A549 (cell line): ENCODE measurements at regions not wholly inside any gene's neighbourhood (a gene's known extent, or its start where the extent isn't known, plus 50 kb on each side); places are given as distances from the start of the nearest gene placed in this dataset.

Experiments used
- ATAC-seq, 2 experiments: fragments of 200-7000 bp in 1 of 2; fragments of >200 bp in 1 of 2; cut with Nextera tagmentation in 1 of 2; cut with Tn5 transposase in 1 of 2; 3 replicates each; pipeline versions ENCODE4 v1.8.0 to v1.9.1; 2018 to 2020; ENCODE audit warnings: mild to moderate bottlenecking in 1 of 2, moderate library complexity in 1 of 2
- CTCF ChIA-PET: fragments of 300-600 bp; sonication (Branson Sonifier 250); formaldehyde crosslinking; extraction: SDS; loops from one replicate; lab custom pipeline; 2021; ENCODE audit warnings: antibody characterized with exemption, inconsistent platforms; lab: Yijun Ruan, JAX
- POLR2A ChIA-PET: fragments of 350-600 bp; formaldehyde crosslinking; extraction: SDS; loops from one replicate; lab custom pipeline; 2021; ENCODE audit warnings: antibody characterized with exemption, inconsistent platforms; lab: Yijun Ruan, JAX
- DNase-seq, 2 experiments: peaks; one replicate each; pipeline versions ENCODE4 v3.0.0 to v3.0.0-alpha.2; 2011 to 2016; ENCODE audit warnings: low read depth in 1 of 2, low spot score in 1 of 2
- FAIRE-seq: peaks from 2 replicates; lab custom pipeline; 2011; peaks lifted over from hg19 to GRCh38; lab: Jason Lieb, UNC
- H3K27ac ChIP-seq, 2 experiments: fragments of >200 bp; sonication (Bioruptor Twin); formaldehyde crosslinking; 3 replicates each; pipeline ENCODE4 v1.5.1; 2016 to 2017
- H3K4me1 ChIP-seq: fragments of >200 bp; sonication (Bioruptor Twin); formaldehyde crosslinking; 3 replicates; pipeline ENCODE4 v1.6.1; 2016
- H3K4me2 ChIP-seq: fragments of >200 bp; sonication (Bioruptor Twin); formaldehyde crosslinking; 3 replicates; pipeline ENCODE4 v1.6.1; 2016
- H3K4me3 ChIP-seq: fragments of >200 bp; sonication (Bioruptor Twin); formaldehyde crosslinking; 3 replicates; pipeline ENCODE4 v1.5.1; 2016
- H3K9me3 ChIP-seq: fragments of >200 bp; sonication (Bioruptor Twin); formaldehyde crosslinking; 3 replicates; pipeline ENCODE4 v1.6.1; 2016
- BCL3 ChIP-seq: fragments of >200 bp; sonication (Bioruptor Twin); formaldehyde crosslinking; IDR thresholded peaks from 3 replicates; pipeline ENCODE4 v1.6.1; 2016
- CBX2 ChIP-seq: fragments of 200-600 bp; sonication (generic); IDR thresholded peaks from 2 replicates; pipeline ENCODE4 v1.6.1; 2016; ENCODE audit warnings: low read depth, mild to moderate bottlenecking, borderline replicate concordance
- CTCF ChIP-seq: fragments of >200 bp; sonication (Bioruptor Twin); formaldehyde crosslinking; IDR thresholded peaks from 3 replicates; pipeline ENCODE4 v1.5.1; 2016
- FOSL2 ChIP-seq, 2 experiments: fragments of 450-650 bp in 1 of 2; fragments of >200 bp in 1 of 2; sonication (Bioruptor Twin) in 1 of 2; formaldehyde crosslinking; IDR thresholded peaks; 2 replicates each; pipeline versions ENCODE4 v1.5.0 to v1.6.1; 2016 to 2020; ENCODE audit warnings: mild to moderate bottlenecking in 1 of 2, moderate library complexity in 1 of 2
- GATA3 ChIP-seq: IDR thresholded peaks from 2 replicates; pipeline ENCODE4 v1.6.1; 2012; ENCODE audit warnings: borderline replicate concordance
- HES2 ChIP-seq: fragments of >200 bp; sonication (Bioruptor Twin); formaldehyde crosslinking; IDR thresholded peaks from 2 replicates; pipeline ENCODE4 v1.6.1; 2016
- HEYL ChIP-seq: fragments of 250-450 bp; sonication (Bioruptor Pico); IDR thresholded peaks from 2 replicates; pipeline ENCODE4 v1.8.0; 2021; ENCODE audit warnings: mild to moderate bottlenecking, moderate library complexity
- HOXA7 ChIP-seq: fragments of 250-450 bp; sonication (Bioruptor Pico); IDR thresholded peaks from 2 replicates; pipeline ENCODE4 v1.5.0; 2020; ENCODE audit warnings: mild to moderate bottlenecking, moderate library complexity
- HOXB13 ChIP-seq: fragments of 250-450 bp; sonication (Bioruptor Pico); IDR thresholded peaks from 2 replicates; pipeline ENCODE4 v1.5.0; 2020; ENCODE audit warnings: low read depth, mild to moderate bottlenecking, moderate library complexity
- HOXB5 ChIP-seq: fragments of 250-450 bp; sonication (Bioruptor Pico); IDR thresholded peaks from 2 replicates; pipeline ENCODE4 v1.5.0; 2020; ENCODE audit warnings: mild to moderate bottlenecking, moderate library complexity
- JUN ChIP-seq, 2 experiments: fragments of >200 bp; sonication (Bioruptor Twin); formaldehyde crosslinking; IDR thresholded peaks; 2 replicates in 1 of 2; 3 replicates in 1 of 2; pipeline ENCODE4 v1.6.1; 2016 to 2017
- JUNB ChIP-seq: fragments of >200 bp; sonication (Bioruptor Twin); formaldehyde crosslinking; IDR thresholded peaks from 2 replicates; pipeline ENCODE4 v1.6.1; 2016
- KDM5A ChIP-seq: fragments of 200-600 bp; sonication (generic); IDR thresholded peaks from 2 replicates; pipeline ENCODE4 v1.6.1; 2016; ENCODE audit warnings: antibody characterized with exemption, mild to moderate bottlenecking
- MAZ ChIP-seq: fragments of 150-350 bp; IDR thresholded peaks from 2 replicates; pipeline ENCODE4 v1.6.1; 2014; ENCODE audit warnings: antibody characterized with exemption, low read depth, low read length, borderline replicate concordance
- MYC ChIP-seq: IDR thresholded peaks from 2 replicates; pipeline ENCODE4 v1.6.1; 2012; ENCODE audit warnings: mild to moderate bottlenecking, inconsistent platforms, low read length, improper control_type of control experiment, borderline replicate concordance
- NFE2L2 ChIP-seq: fragments of 150-350 bp; conservative IDR thresholded peaks from 2 replicates; pipeline ENCODE4 v1.6.1; 2014; ENCODE audit warnings: low read length
- PBX3 ChIP-seq: IDR thresholded peaks from 2 replicates; pipeline ENCODE4 v1.6.1; 2012
- RCOR1 ChIP-seq: fragments of 150-350 bp; IDR thresholded peaks from 2 replicates; pipeline ENCODE4 v1.6.1; 2014; ENCODE audit warnings: antibody characterized with exemption, low read length, low read depth
- TP53 ChIP-seq: fragments of 250-450 bp; sonication (Bioruptor Pico); IDR thresholded peaks from 2 replicates; pipeline ENCODE4 v1.5.0; 2021; ENCODE audit warnings: mild to moderate bottlenecking, moderate library complexity
- ZC3H11A ChIP-seq: fragments of 450-650 bp; IDR thresholded peaks from 2 replicates; pipeline ENCODE4 v1.6.1; 2014; ENCODE audit warnings: antibody characterized with exemption, mild to moderate bottlenecking
- ZNF302 ChIP-seq: fragments of 250-450 bp; sonication (Bioruptor Pico); IDR thresholded peaks from 2 replicates; pipeline ENCODE4 v1.9.0; 2021; ENCODE audit warnings: inconsistent platforms, mild to moderate bottlenecking, moderate library complexity
- WGBS: methylation state at CpG from one replicate; pipeline ENCODE4 v1.1.6; 2017; ENCODE audit errors: missing lambda C conversion rate; 5-methylcytosine and 5-hydroxymethylcytosine counted together
- TF ChIP-seq, protein P1 (sequence below): IDR thresholded peaks from 2 replicates; pipeline ENCODE4 v1.6.1; 2012; ENCODE audit warnings: low read depth, borderline replicate concordance
- TF ChIP-seq, protein P2 (sequence below): fragments of 250-450 bp; sonication (Bioruptor Pico); IDR thresholded peaks from 2 replicates; pipeline ENCODE4 v1.5.0; 2020; ENCODE audit warnings: low read depth, mild to moderate bottlenecking, moderate library complexity

DNA sequence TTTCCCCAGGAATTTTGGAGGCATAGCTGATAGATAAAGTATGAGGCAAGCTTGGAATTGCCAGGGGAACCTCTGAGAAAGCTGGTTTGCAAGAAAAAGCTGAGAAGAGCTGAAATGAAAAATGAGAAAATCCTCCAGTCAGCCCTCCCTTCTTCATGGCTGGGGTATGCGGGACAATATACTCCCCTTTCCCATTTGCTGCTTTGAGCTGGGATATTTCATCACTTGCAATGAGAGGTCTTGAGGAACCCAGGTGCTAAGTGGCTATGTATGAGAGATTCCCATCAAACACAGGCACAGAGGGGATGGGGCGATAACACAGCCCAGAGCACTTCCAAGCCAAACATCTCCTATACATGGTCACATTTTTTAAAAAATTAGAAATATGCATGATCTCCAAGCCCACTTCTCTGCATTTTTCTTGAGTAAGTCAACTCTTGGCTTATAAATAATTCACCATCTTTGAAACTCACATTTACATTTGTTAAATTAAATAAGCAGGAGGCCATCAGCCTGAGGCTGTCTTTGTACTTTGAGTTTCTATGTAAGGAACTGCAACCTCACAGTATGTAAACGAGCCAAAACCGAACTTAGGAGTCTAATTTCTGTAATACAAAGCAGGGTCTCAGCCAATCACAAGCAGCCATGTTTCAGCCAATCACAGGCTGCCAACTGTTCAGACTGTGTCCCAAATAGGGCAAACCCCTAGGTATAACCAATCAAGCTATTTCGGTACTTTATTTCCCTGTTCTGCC, 983.6 kb upstream of the NR2F2 start:
- H3K9me3 ChIP-seq, result no peaks in the 10 kb centered on the region
- H3K4me2 ChIP-seq, result no peak overlapping the region
- WGBS, result 33% methylated on average over 5 of the region's 5 CpGs
- H3K27ac ChIP-seq, result no peak overlapping the region
- FAIRE-seq (no peak), ATAC-seq (no peak), DNase-seq (no peak)
- no peak overlapping the region for H3K4me3 ChIP-seq
- ChIA-PET CTCF (interaction anchor here (0.8 kb wide), 1 partner anchor 1179 kb away, joined by 3 read pairs; no protein-coding TSS in a partner anchor), POLR2A (no interaction called here)
- TF ChIP-seq CBX2 (no peak), JUN (IDR thresholded peaks at IDR 0.05) (no peak), GATA3 (no peak), HEYL (CRISPR knock-in tag) (no peak), HES2 (no peak), PBX3 (no peak), HOXB13 (no peak), CTCF (no peak), MAZ (no peak), NFE2L2 (no peak), TP53 (CRISPR knock-in tag) (no peak), MYC (no peak)
- TF ChIP-seq, protein P1, sequence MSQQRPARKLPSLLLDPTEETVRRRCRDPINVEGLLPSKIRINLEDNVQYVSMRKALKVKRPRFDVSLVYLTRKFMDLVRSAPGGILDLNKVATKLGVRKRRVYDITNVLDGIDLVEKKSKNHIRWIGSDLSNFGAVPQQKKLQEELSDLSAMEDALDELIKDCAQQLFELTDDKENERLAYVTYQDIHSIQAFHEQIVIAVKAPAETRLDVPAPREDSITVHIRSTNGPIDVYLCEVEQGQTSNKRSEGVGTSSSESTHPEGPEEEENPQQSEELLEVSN, result no peak
- TF ChIP-seq, protein P2, sequence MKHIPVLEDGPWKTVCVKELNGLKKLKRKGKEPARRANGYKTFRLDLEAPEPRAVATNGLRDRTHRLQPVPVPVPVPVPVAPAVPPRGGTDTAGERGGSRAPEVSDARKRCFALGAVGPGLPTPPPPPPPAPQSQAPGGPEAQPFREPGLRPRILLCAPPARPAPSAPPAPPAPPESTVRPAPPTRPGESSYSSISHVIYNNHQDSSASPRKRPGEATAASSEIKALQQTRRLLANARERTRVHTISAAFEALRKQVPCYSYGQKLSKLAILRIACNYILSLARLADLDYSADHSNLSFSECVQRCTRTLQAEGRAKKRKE (CRISPR knock-in tag), result no peak
- no peaks in the 10 kb centered on the region for H3K4me1 ChIP-seq

DNA sequence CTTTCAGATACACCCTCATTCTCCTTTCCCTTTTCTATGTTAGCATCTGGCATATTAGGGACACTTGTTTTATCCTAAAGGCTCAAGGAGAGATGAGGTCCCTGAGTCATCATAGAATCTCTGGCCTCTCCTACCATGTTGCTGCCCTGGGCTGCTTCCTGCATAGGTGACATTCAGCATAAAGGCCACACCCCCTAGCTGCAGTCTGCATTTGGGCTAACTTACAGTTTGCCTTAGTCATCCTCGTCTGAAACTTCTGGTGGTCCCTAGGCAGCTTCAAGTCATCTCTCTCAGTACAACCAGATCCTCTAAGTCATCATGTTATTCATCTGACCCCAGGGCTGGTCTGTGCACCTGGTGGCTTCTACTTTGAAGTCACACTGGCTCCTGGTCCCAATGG, 982.7 kb upstream of the NR2F2 start:
- no peak for TF ChIP-seq RCOR1
- TF ChIP-seq FOSL2 (IDR thresholded peaks at IDR 0.05), result no peak
- TF ChIP-seq FOSL2 (CRISPR knock-in tag; IDR thresholded peaks at IDR 0.05), result no peak
- no peak for TF ChIP-seq HOXB5 (CRISPR knock-in tag)
- no peak for TF ChIP-seq HOXA7
- no peak for TF ChIP-seq ZC3H11A
- no peak for TF ChIP-seq KDM5A
- TF ChIP-seq ZNF302, result no peak
- no peak for TF ChIP-seq MAZ
- TF ChIP-seq JUNB, result no peak
- TF ChIP-seq BCL3, result no peak
- WGBS, result 0% methylated on average over 1 of the region's 1 CpG
- Histone ChIP-seq H3K4me2 (no peak overlapping the region), H3K4me1 (no peaks in the 10 kb centered on the region), H3K4me3 (no peak overlapping the region), H3K9me3 (no peaks in the 10 kb centered on the region), H3K27ac (no peak overlapping the region)
- no peak for DNase-seq
- FAIRE-seq, result no peak
- no peak for ATAC-seq
- POLR2A ChIA-PET, result no interaction called here
- CTCF ChIA-PET, result interaction anchor here (1.0 kb wide), 1 partner anchor 8 kb away, joined by 3 read pairs; no protein-coding TSS in a partner anchor
